GM12892 (cell line): ENCODE measurements at regions not wholly inside any gene's neighbourhood (a gene's known extent, or its start where the extent isn't known, plus 50 kb on each side); places are given as distances from the start of the nearest gene placed in this dataset.

Experiments used
- POLR2A ChIP-seq: IDR thresholded peaks from 2 replicates; pipeline ENCODE4 v1.6.1; 2011; ENCODE audit warnings: low read depth, low read length, control low read depth
- TAF1 ChIP-seq: IDR thresholded peaks from 2 replicates; pipeline ENCODE4 v1.6.1; 2011; ENCODE audit warnings: low read depth, mild to moderate bottlenecking, control low read depth, low read length, borderline replicate concordance

DNA sequence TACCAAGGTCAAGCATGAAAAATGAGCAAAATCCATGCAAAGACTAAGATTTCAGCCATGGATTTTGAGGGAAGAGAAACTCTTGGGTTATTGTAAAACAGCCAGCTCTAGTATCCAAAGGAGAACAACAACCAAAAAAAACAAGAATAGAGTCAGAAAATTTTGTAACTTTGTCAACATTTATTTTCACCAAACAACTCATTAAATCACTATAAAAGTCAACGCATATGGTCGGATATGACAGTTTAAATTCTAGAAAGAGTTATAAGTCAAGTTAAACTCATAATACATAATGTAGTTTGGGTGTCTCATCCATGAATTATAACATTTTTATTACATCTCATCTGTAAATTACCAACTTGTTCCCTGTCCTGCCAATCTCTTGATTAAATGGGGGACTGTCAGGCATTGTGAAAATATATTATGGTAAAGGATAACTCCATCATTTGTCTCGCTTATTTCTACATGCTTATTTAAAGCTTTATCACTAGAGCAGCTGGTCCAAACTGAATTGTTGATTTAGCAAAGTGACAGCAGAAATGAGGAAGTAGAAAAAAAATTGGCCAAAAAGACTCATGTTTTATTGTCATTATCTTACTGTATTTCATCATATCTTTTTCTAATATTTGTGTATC is 224.8 kb upstream of the NOCT start:
- TF ChIP-seq POLR2A (no peak), TAF1 (no peak)
